Small intestine (tissue), 7 donors: ENCODE measurements at regions not wholly inside any gene's neighbourhood (a gene's known extent, or its start where the extent isn't known, plus 50 kb on each side); places are given as distances from the start of the nearest gene placed in this dataset.
"Not testable (repeated sequence)": the region's sequence is repeated elsewhere in the genome, so short reads cannot be mapped to it uniquely, and the experiment has no call there.

Experiments used
- DNase-seq, 2 donors: peaks; one replicate each; pipeline versions ENCODE4 v3.0.0 to v3.0.0-alpha.2; 2013
- FAIRE-seq: peaks from 2 replicates; lab custom pipeline; 2012; peaks lifted over from hg19 to GRCh38; lab: Jason Lieb, UNC
- H3K27ac ChIP-seq, 3 donors: one replicate each; pipeline ENCODE4 v1.5.1; 2013; ENCODE audit warnings: low read length in 2 of 3, mild to moderate bottlenecking in 2 of 3, control low read depth in 1 of 3, inconsistent platforms in 1 of 3, low read depth in 1 of 3, moderate library complexity in 1 of 3
- H3K27me3 ChIP-seq, 3 donors: one replicate each; pipeline ENCODE4 v1.6.1; 2013; ENCODE audit warnings: low read length in 3 of 3, inconsistent platforms in 1 of 3; ENCODE audit not compliant: control insufficient read depth in 3 of 3, insufficient read depth in 3 of 3
- H3K36me3 ChIP-seq, 3 donors: one replicate each; pipeline ENCODE4 v1.6.1; 2013; ENCODE audit warnings: low read length in 3 of 3, inconsistent platforms in 1 of 3, low read depth in 1 of 3, mild to moderate bottlenecking in 1 of 3, moderate library complexity in 1 of 3; ENCODE audit not compliant: control insufficient read depth in 3 of 3, insufficient read depth in 2 of 3
- H3K4me1 ChIP-seq, 3 donors: one replicate each; pipeline ENCODE4 v1.6.1; 2013; ENCODE audit warnings: low read length in 2 of 3, inconsistent platforms in 1 of 3, low read depth in 1 of 3, mild to moderate bottlenecking in 1 of 3, moderate library complexity in 1 of 3; ENCODE audit not compliant: control insufficient read depth in 3 of 3, insufficient read depth in 2 of 3
- H3K4me3 ChIP-seq, 3 donors: one replicate each; pipeline ENCODE4 v1.5.1; 2013; ENCODE audit warnings: low read length in 3 of 3, control low read depth in 1 of 3, inconsistent platforms in 1 of 3, low read depth in 1 of 3, mild to moderate bottlenecking in 1 of 3, moderate library complexity in 1 of 3
- H3K9me3 ChIP-seq, 2 donors: one replicate each; pipeline ENCODE4 v1.6.1; 2013; ENCODE audit warnings: low read depth in 1 of 2, low read length in 1 of 2; ENCODE audit not compliant: control insufficient read depth in 2 of 2, insufficient read depth in 1 of 2
- WGBS, 3 donors: extraction: QIAGEN DNeasy Blood & Tissue Kit; methylation state at CpG; one replicate each; pipeline ENCODE4 v1.1.7; 2013; 5-methylcytosine and 5-hydroxymethylcytosine counted together
- donor health status: healthy with polysubstance abuse.
- donor health status: control.
- donor health status: control.
- donor health status: Bipolar disorder and iron deficiency.
- donor health status: healthy.

- Histone ChIP-seq H3K9me3 (no peaks in the 10 kb centered on the region), H3K4me1 (no peaks in the 10 kb centered on the region), H3K36me3 (no peaks in the 10 kb centered on the region), H3K27me3 (no peaks in the 10 kb centered on the region), H3K4me3 (no peak overlapping the region), H3K27ac (no peak overlapping the region)
- 86 to 94% (median 91%) methylated on average over 2 of the region's 2 CpGs for WGBS, 3 donors
- FAIRE-seq (no peak), DNase-seq (no peak)
Measured at GRCh38 chr7:91378131-91378530, 113.9 kb downstream of the FZD1 start.

DNA sequence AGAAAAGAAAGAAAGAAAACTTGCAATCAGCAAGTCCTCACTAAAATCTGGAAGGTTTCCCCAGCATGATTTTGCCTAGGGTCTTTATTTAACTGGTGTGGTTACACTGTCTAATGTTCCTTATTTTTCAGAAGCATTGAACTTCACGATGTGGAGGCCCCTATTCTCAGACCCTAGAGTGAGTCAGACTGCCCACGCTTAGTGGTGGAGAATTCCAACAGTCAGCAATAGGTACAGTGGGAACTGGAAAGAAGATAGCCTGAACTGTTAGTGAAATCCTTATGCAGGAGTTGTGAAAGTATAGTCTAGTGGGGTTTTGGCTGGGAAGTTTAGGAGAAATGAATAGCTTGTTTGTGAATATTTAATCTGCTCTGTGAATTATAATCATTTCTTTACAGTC lies 115.0 kb downstream of the FZD1 start:
- Histone ChIP-seq H3K9me3 (no peaks in the 10 kb centered on the region), H3K36me3 (no peaks in the 10 kb centered on the region), H3K4me1 (no peaks in the 10 kb centered on the region), H3K4me3 (no peak overlapping the region), H3K27ac (no peak overlapping the region), H3K27me3 (no peaks in the 10 kb centered on the region)
- FAIRE-seq (no peak), DNase-seq (no peak)
- WGBS, 3 donors = 65 to 82% (median 67%) methylated on average over 2 of the region's 2 CpGs

DNA sequence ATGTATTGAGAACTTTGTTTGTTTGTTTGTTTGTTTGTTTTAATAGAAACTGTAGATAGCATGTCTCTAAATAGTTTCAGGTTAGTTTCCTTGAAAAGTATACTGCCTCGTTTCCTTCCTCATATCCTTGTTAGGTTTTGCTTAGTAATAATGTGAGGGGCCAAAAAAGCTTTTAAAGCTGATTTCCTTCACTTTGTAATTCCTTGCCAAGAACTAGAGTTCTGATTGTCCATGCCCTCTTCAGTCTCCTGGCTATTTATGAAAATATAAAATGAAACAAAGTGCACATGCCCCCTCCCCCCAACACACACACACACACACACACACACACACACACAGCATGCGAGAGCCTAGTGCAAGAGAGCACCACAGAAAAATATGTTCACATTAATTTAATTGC lies 115.8 kb downstream of the FZD1 start:
- H3K27me3 ChIP-seq = no peaks in the 10 kb centered on the region
- FAIRE-seq (no peak), DNase-seq (no peak)
- no peaks in the 10 kb centered on the region for H3K9me3 ChIP-seq
- whole genome bisulfite sequencing, 3 donors = 44 to 46% (median 45%) methylated on average over 2 of the region's 2 CpGs
- H3K4me1 ChIP-seq = no peaks in the 10 kb centered on the region
- H3K36me3 ChIP-seq = no peaks in the 10 kb centered on the region
- H3K4me3 ChIP-seq = no peak overlapping the region
- no peak overlapping the region for H3K27ac ChIP-seq

DNA sequence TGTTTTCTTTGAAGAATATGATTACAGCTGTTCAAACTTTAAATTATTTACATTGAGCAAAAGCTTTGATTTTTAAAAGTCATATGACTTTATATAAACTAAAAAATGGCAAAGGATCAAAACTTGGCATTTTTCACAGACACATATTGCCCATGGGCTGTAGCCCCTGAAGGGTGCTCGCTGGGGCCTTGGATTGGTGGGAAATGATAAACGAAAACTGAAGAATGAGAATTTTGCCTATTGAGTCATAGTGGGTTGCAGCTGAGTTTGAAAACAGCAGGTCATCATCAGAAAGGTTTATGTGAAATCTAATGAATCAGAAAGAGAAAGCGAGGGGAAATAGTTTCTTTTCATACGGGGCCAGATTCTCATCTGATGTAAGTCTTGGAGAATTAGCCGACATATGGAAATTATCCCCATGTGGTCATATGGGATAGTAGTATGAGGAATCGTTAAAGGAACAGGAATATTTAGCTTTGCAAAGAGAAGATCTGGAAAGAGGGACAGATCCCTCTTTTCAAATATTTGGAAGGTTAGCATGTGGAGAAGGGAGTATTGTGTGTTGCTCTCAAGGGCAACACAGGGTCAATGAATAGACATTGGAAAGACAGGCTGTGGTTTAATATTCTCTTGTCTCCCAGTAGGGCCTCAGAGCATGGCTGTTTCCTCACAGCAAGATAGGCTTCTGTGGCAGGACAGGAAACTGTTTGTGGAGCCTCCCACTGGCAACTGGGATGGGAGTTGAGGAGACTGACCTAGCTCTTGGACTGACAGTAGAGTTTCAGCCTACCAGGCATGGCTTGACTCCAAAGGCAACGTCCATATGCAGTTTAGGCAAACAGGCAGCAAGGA lies 119.0 kb downstream of the FZD1 start:
- Histone ChIP-seq H3K4me3 (no peak overlapping the region), H3K9me3 (no peaks in the 10 kb centered on the region), H3K27me3 (no peaks in the 10 kb centered on the region), H3K36me3 (no peaks in the 10 kb centered on the region), H3K27ac (no peak overlapping the region), H3K4me1 (no peaks in the 10 kb centered on the region)
- no peak for DNase-seq
- 71 to 72% (median 71%) methylated on average over 7 of the region's 7 CpGs for WGBS, 3 donors
- no peak for FAIRE-seq

- H3K9me3 ChIP-seq = no peaks in the 10 kb centered on the region
- FAIRE-seq (no peak), DNase-seq (no peak)
Measured at GRCh38 chr7:91383905-91384274, 119.7 kb downstream of the FZD1 start.

DNA sequence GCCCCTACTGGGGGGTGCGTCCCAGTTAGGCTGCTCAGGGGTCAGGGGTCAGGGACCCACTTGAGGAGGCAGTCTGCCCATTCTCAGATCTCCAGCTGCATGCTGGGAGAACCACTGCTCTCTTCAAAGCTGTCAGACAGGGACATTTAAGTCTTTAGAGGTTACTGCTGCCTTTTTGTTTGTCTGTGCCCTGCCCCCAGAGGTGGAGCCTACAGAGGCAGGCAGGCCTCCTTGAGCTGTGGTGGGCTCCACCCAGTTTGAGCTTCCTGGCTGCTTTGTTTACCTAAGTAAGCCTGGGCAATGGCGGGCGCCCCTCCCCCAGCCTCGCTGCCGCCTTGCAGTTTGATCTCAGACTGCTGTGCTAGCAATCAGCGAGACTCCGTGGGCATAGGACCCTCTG lies 130.5 kb downstream of the FZD1 start:
- not testable (repeated sequence) for H3K9me3 ChIP-seq, H3K36me3 ChIP-seq, H3K27me3 ChIP-seq, DNase-seq, FAIRE-seq, H3K4me1 ChIP-seq, H3K27ac ChIP-seq, H3K4me3 ChIP-seq
- 68 to 85% (median 81%) methylated on average over 2 to 7 of the region's 7 CpGs for WGBS, 3 donors

More at GRCh38 chr7:91383905-91384274, 119.7 kb downstream of the FZD1 start:
- no peaks in the 10 kb centered on the region for H3K4me1 ChIP-seq
- H3K27ac ChIP-seq = no peak overlapping the region
- H3K4me3 ChIP-seq = no peak overlapping the region
- H3K36me3 ChIP-seq = no peaks in the 10 kb centered on the region
- no peaks in the 10 kb centered on the region for H3K27me3 ChIP-seq

- H3K27ac ChIP-seq, H3K27me3 ChIP-seq, H3K4me1 ChIP-seq, H3K36me3 ChIP-seq, FAIRE-seq, H3K4me3 ChIP-seq, DNase-seq, H3K9me3 ChIP-seq: not testable (repeated sequence)
- 87 to 92% (median 89%) methylated on average over 10 of the region's 10 CpGs for WGBS, 3 donors
Measured at GRCh38 chr7:91395313-91395712, 131.1 kb downstream of the FZD1 start.

DNA sequence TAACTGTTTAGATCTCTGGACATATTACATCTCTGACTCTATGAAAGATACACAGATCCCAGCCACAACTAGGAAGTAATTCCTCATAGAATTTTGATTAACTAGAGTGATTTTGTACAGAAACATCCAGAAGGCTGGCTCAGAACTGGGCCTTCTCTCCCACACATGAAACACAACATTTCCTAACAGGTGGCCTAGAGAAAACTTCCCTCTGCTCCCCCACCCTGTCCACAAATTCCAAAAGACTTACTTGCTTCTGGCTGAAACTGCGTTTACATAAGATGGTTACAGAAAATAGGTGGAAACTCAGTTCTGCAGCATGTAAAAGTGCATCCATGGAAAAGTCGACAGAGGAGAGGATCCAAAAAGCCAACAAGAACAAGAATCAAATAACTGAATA lies 132.9 kb downstream of the FZD1 start:
- no peaks in the 10 kb centered on the region for H3K27me3 ChIP-seq
- DNase-seq (no peak), FAIRE-seq (no peak)
- no peaks in the 10 kb centered on the region for H3K4me1 ChIP-seq
- H3K9me3 ChIP-seq = no peaks in the 10 kb centered on the region
- no peak overlapping the region for H3K27ac ChIP-seq
- WGBS, 3 donors = 66 to 78% (median 70%) methylated on average over 2 of the region's 2 CpGs
- no peaks in the 10 kb centered on the region for H3K36me3 ChIP-seq
- H3K4me3 ChIP-seq = no peak overlapping the region

DNA sequence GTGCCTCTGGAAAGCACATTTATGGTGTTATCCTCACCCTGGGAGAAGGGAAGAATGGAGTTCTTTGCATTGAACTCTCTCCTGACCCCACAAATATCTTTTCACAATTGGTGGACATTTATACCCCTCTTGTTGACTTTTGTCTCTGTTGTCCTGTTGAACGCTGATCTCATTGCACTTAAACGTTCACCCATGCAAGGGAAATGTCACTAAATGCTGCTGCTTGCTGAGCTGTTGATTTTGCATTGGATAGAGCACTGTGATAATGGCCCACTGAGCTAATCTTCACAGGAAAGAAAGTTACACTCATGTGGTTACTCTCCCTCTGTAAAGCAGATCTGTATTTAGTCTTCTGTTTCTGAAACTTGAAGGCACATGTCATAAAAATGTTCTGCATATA lies 133.4 kb downstream of the FZD1 start:
- DNase-seq (no peak), FAIRE-seq (no peak)
- Histone ChIP-seq H3K4me1 (no peaks in the 10 kb centered on the region), H3K36me3 (no peaks in the 10 kb centered on the region), H3K27ac (no peak overlapping the region), H3K9me3 (no peaks in the 10 kb centered on the region), H3K4me3 (no peak overlapping the region), H3K27me3 (no peaks in the 10 kb centered on the region)
- WGBS, 3 donors = 9 to 46% (median 22%) methylated on average over 2 of the region's 2 CpGs
